Fibroblast of gingiva (primary cell): ENCODE measurements at regions not wholly inside any gene's neighbourhood (a gene's known extent, or its start where the extent isn't known, plus 50 kb on each side); places are given as distances from the start of the nearest gene placed in this dataset.
A peak's percentile ranks its signal among the peaks of the same experiment; 100 is the strongest.

Experiments used
- DNase-seq: peaks from one replicate; pipeline ENCODE4 v3.0.0-alpha.2; 2011; ENCODE audit warnings: low read depth

GRCh38 chr6:1153696-1154245, 158.1 kb upstream of the FOXQ1 start:
- DNase-seq: no peak

GRCh38 chr6:1146500-1146899, 165.4 kb upstream of the FOXQ1 start:
- DNase-seq: no peak

- no peak for DNase-seq
Measured at GRCh38 chr6:1145768-1146218, 166.1 kb upstream of the FOXQ1 start.

GRCh38 chr6:1144842-1145767, 166.8 kb upstream of the FOXQ1 start:
- peak; percentile 88 for DNase-seq

GRCh38 chr6:1143655-1144054, 168.2 kb upstream of the FOXQ1 start:
- DNase-seq: peak; percentile 39

GRCh38 chr6:1139155-1139890, 172.6 kb upstream of the FOXQ1 start:
- DNase-seq: no peak

GRCh38 chr6:1137849-1138248, 174.0 kb upstream of the FOXQ1 start:
- no peak for DNase-seq

- DNase-seq: no peak
Measured at GRCh38 chr6:1136827-1137226, 175.1 kb upstream of the FOXQ1 start.

- DNase-seq: peak; percentile 94
Measured at GRCh38 chr6:1136415-1136774, 175.5 kb upstream of the FOXQ1 start.

GRCh38 chr6:1135726-1136414, 176.0 kb upstream of the FOXQ1 start:
- DNase-seq: peak; percentile 68

GRCh38 chr6:1131285-1132079, 180.4 kb upstream of the FOXQ1 start:
- DNase-seq: peak; percentile 77

- DNase-seq: no peak
Measured at GRCh38 chr6:1130709-1131108, 181.2 kb upstream of the FOXQ1 start.

- DNase-seq: peak; percentile 48
Measured at GRCh38 chr6:1129131-1129530, 182.8 kb upstream of the FOXQ1 start.

- no peak for DNase-seq
Measured at GRCh38 chr6:1127597-1128288, 184.2 kb upstream of the FOXQ1 start.

- DNase-seq: no peak
Measured at GRCh38 chr6:1127129-1127528, 184.8 kb upstream of the FOXQ1 start.

GRCh38 chr6:1126036-1126435, 185.9 kb upstream of the FOXQ1 start:
- no peak for DNase-seq

GRCh38 chr6:1125297-1125696, 186.6 kb upstream of the FOXQ1 start:
- DNase-seq: no peak

- DNase-seq: no peak
Measured at GRCh38 chr6:1124885-1125284, 187.0 kb upstream of the FOXQ1 start.

- DNase-seq: no peak
Measured at GRCh38 chr6:1123386-1124375, 188.2 kb upstream of the FOXQ1 start.

- DNase-seq: no peak
Measured at GRCh38 chr6:1122083-1122482, 189.8 kb upstream of the FOXQ1 start.
